ENCODE measurements at regions not wholly inside any gene's neighbourhood (a gene's known extent, or its start where the extent isn't known, plus 50 kb on each side); places are given as distances from the start of the nearest gene placed in this dataset.
"Not testable (repeated sequence)": the region's sequence is repeated elsewhere in the genome, so short reads cannot be mapped to it uniquely, and the experiment has no call there.

DNA sequence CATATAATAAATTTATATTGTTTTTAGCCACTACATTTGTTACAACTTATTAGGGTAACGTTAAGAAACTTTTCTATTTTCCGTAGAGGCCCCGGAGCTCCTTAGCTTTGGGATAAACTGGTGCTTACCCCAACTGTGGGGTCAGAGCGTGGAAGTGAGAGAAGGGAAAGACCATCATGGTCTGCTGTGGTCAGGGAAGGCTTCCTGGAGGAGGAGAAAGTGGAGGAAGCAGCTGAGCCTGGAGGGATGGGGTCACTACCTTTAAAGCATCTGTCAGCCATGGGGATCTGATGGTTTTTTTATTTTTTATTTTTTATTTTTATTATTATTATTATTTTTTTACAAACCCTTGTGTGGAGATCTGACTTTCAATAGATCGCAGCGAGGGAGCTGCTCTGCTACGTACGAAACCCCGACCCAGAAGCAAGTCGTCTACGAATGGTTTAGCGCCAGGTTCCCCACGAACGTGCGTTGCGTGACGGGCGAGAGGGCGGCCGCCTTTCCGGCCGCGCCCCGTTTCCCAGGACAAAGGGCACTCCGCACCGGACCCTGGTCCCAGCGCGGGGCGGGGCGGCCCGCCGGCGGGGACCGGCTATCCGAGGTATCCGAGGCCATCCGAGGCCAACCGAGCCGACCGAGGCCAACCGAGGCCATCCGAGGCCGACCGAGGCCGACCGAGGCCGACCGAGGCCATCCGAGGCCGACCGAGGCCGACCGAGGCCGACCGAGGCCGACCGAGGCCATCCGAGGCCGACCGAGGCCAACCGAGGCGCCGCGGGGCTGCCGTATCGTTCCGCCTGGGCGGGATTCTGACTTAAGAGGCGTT is 1101.2 kb upstream of the TMEM132C start:
- peak in 56 of 58 donors; percentile 8 to 87 (median 63) for DNase-seq

DNA sequence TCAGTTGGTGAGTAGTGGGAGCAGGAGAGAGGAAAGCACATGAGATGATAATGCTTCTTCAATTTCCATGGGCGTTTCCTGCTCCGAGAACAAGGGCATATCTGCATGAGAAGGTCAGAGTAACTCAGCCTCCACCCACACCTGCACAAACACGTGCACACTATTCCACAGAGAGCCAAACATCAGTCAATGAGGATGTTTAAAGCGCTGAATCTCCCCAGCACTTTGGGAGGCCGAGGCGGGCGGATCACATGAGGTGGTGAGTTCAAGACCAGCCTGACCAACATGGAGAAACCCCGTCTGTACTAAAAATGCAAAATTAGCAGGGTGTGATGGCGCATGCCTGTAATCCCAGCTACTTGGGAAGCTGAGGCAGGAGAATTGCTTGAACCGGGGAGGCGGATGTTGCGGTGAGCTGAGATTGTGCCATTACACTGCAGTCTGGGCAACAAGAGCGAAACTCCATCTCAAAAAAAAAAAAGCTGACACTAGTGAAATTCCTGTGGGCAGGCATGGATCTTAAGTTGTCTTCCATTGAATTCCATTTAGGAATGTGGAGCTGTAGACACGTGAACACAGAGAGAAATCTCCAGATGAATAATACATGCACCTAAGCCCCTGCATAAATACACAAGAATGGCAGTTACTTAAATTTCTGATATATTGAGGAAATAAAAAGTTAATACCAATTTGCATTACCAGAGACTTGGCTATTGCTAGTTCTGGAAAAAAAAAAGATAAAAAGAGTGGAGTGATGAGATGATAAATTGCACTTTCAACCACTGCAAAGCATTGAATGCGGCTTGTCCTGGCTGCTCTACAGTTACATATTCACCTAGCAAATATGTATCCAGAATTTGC is 1097.4 kb upstream of the TMEM132C start:
- no peak for DNase-seq

DNA sequence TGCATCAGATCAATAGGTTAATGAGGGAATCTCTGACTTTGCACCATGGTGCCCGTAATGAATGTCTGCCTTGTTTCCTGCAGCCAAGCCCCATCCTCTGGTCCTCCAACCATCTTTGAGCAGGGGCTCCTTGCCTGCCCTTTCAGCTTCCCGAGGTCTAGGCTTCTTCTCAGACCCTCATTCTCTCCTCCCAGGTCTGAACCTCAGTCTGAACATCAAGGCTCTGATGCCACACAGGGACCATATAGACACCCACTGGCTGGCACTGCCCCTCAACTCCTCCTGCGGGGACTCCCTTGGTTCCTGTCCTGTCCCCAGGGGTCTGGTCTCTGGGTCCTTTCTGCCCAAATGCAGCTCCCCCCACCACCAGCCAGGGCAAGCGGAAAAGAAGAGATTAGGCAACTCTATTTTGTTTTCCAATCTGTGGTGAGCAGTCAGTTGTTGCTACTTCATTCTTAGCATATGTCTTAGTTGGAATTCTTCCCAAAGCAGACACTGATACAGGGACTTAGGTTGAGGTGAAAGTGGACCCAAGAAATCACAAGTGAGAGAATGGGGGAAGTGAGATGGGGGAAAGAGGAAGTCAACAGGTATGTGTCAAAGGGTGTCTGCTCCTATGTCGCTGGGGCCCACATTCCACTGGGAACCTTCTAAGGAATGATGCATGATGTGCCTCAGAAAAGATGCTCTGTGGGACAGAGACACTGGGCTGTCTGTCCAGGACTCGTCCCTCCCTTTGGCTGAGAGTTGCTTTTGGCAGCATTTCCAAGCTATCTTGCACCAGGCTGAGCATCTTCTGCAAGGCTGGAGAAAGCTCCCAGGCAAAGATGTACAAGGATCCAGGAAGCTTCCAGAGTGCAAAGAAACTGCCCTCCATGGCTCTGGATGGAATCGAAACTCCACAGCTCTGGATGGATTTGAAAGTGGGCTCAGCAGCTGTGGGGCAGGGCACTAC is 1096.5 kb upstream of the TMEM132C start:
- DNase-seq: no peak

DNA sequence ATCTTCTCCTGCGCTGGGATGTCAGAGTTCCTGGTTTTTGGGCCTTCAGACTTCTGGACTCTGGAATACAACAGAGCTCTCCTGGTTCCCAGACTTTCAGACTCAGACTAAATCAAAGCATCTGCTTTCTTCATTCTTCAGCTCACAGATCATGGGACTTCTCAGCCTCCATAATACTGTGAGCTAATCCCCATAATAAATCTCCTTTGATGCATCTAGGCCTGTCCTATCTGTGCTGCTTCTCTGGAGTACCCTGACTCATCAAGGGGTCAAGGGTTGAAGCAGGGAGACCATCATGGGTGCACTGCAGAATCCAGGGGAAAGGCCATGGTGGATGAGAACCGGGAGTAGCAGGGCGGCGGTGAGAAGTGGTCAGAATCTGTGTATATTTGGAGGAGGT is 1094.1 kb upstream of the TMEM132C start:
- no peak for DNase-seq

DNA sequence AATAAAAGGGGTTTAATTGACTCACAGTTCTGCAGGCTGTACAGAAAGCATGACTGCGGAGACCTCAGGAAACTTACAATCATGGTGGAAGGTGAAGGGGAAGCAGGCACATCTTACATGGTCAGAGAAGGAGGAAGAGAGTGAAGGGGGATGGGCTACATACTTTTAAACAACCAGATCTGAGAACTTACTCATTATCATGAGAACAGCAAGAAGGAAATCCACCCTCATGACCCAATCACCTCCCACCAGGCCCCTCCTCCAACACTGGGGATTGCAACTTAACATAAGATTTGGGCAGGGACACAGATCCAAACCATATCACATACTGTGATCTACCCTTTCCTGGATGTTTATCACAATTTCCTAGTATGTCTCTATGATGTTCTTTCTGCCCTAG is 1093.0 kb upstream of the TMEM132C start:
- DNase-seq: not testable (repeated sequence)

DNA sequence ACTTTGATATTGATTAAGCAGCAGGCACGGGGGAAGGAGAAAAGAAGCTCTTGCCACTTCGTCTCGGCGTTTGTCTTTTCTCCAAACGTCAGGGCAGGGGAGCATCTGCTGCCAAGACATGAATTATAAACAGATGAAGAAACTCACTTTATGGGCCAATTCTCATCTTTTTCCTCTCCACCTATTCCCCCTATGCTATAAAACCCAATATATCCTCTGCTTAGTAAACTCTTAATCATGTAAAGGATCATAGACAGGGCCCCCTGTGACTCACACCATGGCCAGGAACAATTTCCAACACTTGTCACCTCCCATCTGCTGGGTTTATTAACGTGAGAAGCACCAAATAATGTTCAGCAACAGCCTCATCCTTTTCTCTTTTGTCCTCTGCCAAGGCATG is 1092.1 kb upstream of the TMEM132C start:
- no peak for DNase-seq

DNA sequence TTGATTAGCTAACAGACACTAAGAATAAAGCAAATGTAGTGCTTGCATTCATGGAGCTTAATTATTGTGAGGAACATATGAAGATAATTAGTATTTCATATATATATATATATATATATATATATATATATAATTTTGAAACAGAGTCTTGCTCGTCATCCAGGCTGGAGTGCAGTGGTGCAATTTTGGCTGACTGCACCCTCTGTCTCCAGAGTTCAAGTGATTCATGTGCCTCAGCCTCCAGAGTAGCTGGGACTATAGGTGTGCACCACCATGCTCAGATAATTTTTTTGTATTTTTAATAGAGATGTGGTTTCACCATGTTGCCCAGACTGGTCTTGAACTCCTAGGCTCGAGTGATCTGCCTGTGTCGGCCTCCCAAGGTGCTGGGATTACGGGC is 1091.6 kb upstream of the TMEM132C start:
- no peak for DNase-seq

DNA sequence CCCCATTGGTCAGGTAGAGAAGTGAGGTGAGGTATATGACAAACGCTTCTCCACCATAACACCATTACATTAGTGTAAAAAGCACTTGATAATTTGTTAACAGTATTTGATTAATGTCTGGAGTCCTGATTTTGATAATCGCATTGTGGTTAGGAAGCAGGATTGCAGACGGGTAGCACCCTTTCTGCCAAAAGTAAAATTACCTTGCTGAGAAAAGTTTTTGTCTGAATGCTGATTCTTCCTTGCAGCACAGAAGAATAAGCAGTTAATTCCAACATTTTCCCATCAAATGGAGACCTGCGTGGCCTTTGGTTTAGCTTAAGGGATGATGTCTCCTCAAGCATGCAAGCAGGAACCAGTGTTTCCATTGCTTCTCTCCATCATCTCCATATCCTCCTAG is 1090.2 kb upstream of the TMEM132C start:
- DNase-seq: no peak

DNA sequence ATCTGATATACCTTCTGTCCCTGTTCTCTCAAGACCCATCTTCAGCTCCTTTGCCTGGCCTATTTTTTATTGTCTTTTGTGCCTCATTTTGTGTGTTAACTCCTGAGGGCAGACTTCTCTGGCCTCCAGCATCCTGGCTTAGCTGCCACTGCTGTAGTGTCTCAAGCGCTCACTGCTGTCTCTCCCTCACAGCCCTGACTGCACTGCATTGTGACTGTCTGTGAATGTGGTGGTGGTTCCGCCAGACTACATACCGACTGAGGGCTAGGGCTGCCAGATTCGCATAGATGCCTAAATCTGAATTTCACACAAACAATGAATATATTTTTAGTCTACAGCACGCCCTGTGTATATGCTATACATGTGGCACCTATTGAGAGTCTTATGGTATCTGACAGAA is 1088.9 kb upstream of the TMEM132C start:
- no peak for DNase-seq

DNA sequence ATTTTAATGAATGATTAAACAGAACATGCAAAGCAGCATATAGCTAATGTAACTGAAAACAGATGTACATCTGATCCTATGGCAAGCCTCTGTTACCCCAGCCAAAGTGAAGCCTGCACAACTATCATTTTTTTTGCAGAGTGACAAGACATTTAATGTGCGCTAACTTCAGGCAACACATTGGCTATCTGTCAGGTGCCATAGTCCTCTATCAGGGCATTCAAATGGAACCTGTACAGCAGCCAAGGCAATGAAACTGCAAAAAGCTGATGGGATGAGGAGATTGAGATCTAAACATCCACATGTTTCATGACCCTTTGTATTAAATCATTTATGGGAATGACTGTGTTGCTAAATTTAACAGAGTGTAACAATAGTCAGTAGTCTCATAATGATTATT is 1088.5 kb upstream of the TMEM132C start:
- no peak for DNase-seq

DNA sequence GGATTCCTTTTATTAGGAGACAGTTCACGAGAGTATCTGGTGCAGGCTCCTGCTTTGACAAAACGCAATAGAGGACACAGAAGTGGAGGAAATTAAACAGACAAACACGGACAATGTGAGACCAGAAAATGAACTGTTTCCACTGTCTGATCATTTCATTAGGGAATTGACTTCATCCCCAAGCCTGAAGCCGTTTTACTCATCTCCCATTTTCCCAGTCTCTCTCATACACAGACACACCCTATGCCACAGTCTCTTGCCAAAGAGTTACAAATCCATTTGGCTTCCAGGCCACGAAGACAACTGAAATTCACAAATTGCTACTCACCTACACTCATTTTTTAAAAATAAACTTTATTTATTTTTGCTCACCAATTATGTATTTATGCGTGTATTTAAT is 1087.8 kb upstream of the TMEM132C start:
- no peak for DNase-seq

DNA sequence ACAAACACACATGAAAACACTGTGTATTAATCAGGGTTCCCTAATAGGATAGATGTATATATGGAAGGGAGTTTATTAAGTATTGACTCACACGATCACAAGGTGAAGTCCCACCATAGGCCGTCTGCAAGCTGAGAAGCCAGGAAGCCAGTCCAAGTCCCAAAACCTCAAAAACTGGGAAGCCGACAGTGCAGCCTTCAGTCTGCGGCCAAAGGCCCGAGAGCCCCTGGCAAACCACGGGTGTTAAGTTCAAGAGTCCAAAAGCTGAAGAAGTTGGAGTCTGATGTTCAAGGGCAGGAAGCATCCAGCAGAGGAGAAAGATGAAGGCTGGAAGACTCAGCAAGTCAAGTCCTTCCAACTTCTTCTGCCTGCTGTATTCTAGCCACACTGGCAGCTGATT is 1085.0 kb upstream of the TMEM132C start:
- DNase-seq: no peak

DNA sequence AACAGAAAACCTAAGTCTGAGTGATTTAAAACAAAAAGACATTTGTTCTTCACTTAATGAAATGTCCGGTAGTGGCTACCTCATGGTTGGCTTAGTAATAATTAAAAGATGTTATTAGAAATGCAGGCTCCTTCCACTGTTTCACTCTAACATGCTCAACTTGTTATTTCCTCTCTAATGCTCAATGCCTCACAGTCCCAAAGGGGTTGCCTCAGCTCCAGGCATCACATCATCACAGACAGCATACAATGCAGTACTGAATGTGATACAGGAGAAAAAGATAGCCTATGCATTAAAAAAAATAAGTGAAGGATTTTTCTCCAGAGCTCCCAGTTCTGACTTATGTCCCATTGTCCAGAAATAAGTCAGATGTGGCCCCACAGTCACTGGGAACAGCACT is 1077.0 kb upstream of the TMEM132C start:
- DNase-seq: no peak

DNA sequence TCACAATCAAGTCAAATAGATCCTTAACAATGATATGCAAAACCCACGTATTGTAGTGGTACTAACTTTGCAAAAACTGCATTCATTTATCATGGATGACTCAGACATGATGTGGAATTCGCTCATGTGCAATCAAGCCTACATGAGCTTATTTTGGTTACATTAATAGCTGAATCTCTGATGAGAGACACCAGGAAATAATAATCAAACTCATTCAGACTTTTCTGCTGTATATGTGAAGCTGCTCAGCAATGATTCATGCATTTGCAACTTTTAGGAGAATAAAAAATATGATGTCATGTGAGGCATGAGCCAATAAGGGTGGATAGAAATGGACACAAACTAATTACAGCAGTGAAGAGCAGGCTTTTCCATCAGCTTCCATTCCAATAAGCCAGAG is 1075.8 kb upstream of the TMEM132C start:
- DNase-seq: no peak

DNA sequence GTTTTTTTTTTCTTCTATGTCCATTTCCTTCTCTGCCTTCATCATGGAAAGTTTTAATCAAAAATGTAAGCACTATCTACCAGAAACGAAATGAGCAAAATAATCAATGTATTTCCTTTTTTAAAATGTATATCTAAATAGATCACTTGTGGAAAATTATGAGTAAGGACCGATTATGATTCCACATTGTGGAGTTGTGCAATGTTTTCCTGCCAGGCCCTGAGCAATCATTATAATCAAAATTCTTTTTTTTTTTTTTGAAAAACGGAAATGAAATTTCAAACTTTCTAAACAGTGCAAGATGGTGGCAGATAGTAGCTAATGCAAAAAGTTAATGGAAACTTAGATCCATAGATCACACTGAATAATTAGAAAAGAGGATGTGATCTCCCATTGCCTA is 1074.6 kb upstream of the TMEM132C start:
- no peak for DNase-seq

DNA sequence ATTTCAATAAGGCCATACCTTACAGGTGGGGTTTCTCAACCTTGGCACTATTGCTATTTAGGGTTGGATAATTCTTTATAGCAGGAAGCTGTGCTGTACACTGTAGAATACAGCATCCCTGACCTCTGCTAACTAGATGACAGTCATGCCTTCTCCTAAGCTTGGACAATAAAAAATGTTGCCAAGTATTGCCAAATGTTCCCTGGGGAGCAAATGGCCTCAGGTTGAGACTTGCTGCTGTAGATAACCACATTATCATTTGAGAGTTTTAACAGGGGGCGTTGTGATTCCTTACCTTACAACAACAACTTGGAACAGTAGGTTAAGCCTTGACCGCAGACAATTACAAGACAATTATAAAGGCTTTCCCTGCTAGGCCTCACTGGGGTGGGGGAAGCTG is 1073.6 kb upstream of the TMEM132C start:
- DNase-seq: no peak

DNA sequence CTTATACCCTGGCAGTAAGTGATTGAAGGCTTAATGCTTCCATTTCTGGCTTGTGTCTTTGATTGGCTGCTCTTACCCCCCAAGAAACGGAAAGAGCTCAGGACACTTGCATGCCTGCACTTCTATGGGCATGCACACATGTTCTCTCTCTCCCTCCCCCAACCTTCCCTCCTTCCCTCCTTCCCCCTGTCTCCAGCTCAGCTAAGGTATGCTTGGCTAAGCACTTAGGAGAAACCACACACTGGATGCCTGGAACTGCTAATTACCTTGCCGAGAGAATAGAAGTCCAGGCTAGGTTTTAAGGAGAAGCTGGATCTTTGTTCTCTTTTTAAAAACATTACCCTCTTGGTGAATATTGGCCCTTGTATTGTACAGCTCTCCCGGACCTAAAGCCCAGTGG is 1072.8 kb upstream of the TMEM132C start:
- DNase-seq: no peak

DNA sequence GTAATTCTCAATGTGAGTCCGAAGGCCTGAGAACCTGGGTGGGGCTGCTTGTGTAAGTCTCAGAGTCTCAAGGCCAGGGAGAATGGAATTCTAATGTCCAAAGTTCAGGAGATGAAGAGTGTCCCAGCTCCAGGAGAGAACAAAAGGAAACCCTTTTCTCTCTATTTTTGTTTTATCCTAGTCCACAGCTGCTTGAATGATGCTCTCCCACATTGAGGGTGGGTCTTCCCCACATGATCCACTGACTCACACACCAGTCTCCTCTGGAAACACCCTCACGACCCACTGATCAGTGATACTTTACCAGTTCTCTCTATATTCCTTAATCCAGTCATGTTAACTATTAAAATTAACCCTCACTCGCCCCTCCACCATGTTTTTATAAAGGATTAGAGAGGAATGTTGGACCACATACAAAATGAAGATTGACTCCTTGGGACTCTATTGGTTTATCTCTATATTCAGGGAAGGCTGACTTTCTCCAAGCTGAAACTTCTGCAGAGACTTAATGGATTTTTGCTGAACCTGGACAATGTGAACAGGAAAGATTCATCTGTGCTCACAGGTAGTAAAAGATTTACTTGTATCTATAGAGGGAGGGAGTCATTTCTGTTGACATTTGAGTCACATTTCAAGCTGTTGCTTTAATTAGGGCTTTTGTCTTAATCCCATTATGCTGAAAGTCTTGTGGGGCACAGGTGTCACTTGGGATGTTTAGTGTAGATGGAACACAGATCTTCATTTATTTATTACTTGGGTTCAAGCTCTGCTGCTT is 1061.0 kb upstream of the TMEM132C start:
- DNase-seq: no peak

DNA sequence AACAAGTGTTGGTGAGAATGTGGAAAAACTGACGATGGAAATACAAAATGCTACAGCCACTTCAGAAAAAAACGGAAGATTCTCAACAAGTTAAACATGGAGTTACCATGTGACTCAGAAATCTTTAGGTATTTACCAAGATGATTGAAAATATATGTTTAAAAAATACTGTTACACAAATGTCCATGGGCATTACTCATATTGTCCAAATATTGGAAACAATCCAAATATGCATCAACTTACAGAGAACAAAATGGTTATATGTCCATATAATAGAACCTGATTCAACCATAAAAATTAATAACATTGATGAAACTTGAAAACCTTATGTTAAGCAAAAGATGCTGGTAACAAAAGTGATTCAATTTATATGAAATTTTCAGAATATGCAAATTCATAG is 1057.7 kb upstream of the TMEM132C start:
- no peak for DNase-seq

DNA sequence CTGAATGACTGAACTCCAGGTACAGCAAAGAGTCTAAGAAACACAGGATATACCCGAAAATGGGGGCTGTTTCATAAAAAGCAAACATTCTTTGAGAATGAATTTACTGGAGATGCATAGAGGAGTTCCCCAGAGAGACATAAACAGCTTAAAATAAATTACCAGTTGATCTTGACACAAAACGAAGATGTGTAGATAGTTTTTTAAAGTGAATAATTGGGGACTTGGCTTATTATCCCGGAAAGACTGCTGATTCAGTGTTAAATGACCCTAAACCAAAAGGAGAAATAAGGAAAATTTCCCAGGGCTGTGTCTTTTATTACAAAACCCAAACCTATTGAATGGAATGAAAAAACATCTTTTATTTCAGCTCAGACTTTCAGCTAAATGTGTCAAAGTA is 1052.8 kb upstream of the TMEM132C start:
- DNase-seq: no peak

DNA sequence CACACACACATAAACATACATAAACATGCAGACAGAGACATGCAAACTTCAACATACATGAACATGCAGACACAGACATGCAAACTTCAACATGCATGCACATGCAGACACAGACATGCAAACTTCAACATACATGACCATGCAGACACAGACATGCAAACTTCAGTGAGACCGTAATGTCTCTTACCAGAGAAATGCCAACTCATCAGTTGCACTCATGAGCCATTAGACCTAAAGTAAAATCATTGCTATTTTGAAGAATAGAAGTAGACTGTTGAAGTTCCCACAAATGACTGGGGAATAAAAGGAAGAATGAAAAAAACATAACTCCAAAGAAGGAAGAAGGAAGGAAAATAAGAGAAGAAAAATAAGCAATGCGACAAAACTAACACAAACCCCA is 1044.0 kb upstream of the TMEM132C start:
- DNase-seq: no peak
